Upper lobe of left lung (tissue), 4 donors: ENCODE measurements at regions not wholly inside any gene's neighbourhood (a gene's known extent, or its start where the extent isn't known, plus 50 kb on each side); places are given as distances from the start of the nearest gene placed in this dataset.

Source experiments
- POLR2A ChIP-seq, 4 donors: fragments of 450-650 bp; IDR thresholded peaks; one replicate each; pipeline ENCODE4 v1.5.1; 2016 to 2017; ENCODE audit warnings: antibody characterized with exemption in 4 of 4, mild to moderate bottlenecking in 2 of 4
- TF ChIP-seq, protein P1 (sequence below), 6 experiments: fragments of 450-650 bp in 4 of 6; fragments of 200-600 bp in 2 of 6; sonication (generic) in 2 of 6; IDR thresholded peaks; one replicate each; pipeline ENCODE4 v1.5.1; 2016 to 2019; ENCODE audit warnings: antibody characterized with exemption in 6 of 6

DNA sequence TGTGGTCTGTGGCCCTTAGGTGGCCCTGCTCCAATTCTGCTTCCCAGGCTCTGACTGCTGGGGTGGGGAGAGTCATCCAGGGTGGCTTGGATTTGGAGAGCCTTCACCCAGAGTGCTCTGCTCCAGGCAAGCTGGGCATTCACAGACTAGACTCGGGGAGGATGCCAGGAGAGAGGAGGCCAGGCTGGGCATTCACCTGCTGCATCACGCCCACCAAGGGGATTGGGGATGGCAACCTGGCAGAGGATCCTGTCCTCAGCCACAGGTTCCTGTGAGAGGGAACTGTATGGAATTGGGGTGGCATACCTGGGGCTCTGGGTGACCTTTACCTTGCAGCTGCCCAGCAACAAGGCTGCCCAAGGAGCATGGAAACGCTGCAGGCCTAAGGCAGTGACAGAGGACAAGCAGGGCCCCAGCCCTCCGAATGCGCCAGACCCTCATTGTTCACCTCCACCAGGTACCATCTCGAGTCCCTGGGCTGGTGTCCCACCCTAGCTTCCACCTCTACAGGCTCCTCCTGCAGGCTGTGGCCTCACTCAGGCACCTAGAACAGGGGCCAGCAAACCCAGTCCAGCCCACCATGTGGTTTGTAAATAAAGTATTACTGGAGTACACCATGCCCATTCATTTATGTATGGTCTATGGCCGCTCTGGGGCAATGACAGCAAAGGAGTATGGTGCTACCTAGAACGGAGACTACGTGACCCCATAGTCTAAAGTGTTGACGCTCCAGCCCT lies 255.3 kb upstream of the RAB6C start:
- TF ChIP-seq, protein P1, sequence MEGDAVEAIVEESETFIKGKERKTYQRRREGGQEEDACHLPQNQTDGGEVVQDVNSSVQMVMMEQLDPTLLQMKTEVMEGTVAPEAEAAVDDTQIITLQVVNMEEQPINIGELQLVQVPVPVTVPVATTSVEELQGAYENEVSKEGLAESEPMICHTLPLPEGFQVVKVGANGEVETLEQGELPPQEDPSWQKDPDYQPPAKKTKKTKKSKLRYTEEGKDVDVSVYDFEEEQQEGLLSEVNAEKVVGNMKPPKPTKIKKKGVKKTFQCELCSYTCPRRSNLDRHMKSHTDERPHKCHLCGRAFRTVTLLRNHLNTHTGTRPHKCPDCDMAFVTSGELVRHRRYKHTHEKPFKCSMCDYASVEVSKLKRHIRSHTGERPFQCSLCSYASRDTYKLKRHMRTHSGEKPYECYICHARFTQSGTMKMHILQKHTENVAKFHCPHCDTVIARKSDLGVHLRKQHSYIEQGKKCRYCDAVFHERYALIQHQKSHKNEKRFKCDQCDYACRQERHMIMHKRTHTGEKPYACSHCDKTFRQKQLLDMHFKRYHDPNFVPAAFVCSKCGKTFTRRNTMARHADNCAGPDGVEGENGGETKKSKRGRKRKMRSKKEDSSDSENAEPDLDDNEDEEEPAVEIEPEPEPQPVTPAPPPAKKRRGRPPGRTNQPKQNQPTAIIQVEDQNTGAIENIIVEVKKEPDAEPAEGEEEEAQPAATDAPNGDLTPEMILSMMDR (IDR thresholded peaks at IDR 0.05), result no peak
- TF ChIP-seq POLR2A (IDR thresholded peaks at IDR 0.05), result no peak
